ENCODE measurements at regions not wholly inside any gene's neighbourhood (a gene's known extent, or its start where the extent isn't known, plus 50 kb on each side); places are given as distances from the start of the nearest gene placed in this dataset.

GRCh38 chr1:173408886-173409285 is 68.2 kb upstream of the PRDX6 start:
- TF ChIP-seq GTF2I (CRISPR knock-in tag; conservative IDR thresholded peaks at IDR 0.05): no peak
- TF ChIP-seq ZSCAN18 (CRISPR knock-in tag; IDR thresholded peaks at IDR 0.05): no peak
- TF ChIP-seq FOXK1 (CRISPR knock-in tag; IDR thresholded peaks at IDR 0.05): no peak
- no peak for TF ChIP-seq IRF2 (CRISPR knock-in tag; IDR thresholded peaks at IDR 0.05; ENCODE audit: borderline replicate concordance, low read depth)
- no peak for TF ChIP-seq CTCF (IDR thresholded peaks at IDR 0.05)
- TF ChIP-seq ZNF263 (CRISPR knock-in tag; IDR thresholded peaks at IDR 0.05; ENCODE audit: low read depth): no peak
- no peak for TF ChIP-seq NR3C1 (CRISPR knock-in tag; conservative IDR thresholded peaks at IDR 0.05; ENCODE audit: low read depth)
- no peak for TF ChIP-seq RORB (CRISPR knock-in tag; IDR thresholded peaks at IDR 0.05)
- no peak for TF ChIP-seq CREB1 (CRISPR knock-in tag; IDR thresholded peaks at IDR 0.05)

All from WTC11 (cell line).